GM12864 (cell line): ENCODE measurements at regions not wholly inside any gene's neighbourhood (a gene's known extent, or its start where the extent isn't known, plus 50 kb on each side); places are given as distances from the start of the nearest gene placed in this dataset.
"Not testable (repeated sequence)": the region's sequence is repeated elsewhere in the genome, so short reads cannot be mapped to it uniquely, and the experiment has no call there.

Source experiments
- DNase-seq: peaks from one replicate; pipeline ENCODE4 v3.0.0-alpha.2; 2011; ENCODE audit warnings: low read depth
- H3K4me3 ChIP-seq: 2 replicates; pipeline ENCODE4 v1.5.1; 2011; ENCODE audit warnings: mild to moderate bottlenecking, low read depth, low read length, control low read depth
- CTCF ChIP-seq: IDR thresholded peaks from 2 replicates; pipeline ENCODE4 v1.5.1; 2011; ENCODE audit warnings: low read depth, mild to moderate bottlenecking, moderate library complexity, low read length, control low read depth, inconsistent platforms; ENCODE audit errors: missing control alignments

- no peak for DNase-seq
- TF ChIP-seq CTCF = no peak
- no peak overlapping the region for H3K4me3 ChIP-seq
Measured at GRCh38 chr12:113532292-113532691, 60.6 kb upstream of the LHX5 start.

- DNase-seq, H3K4me3 ChIP-seq: not testable (repeated sequence)
Measured at GRCh38 chr12:113531073-113531472, 59.4 kb upstream of the LHX5 start.

GRCh38 chr12:113528606-113529293 lies 57.1 kb upstream of the LHX5 start:
- no peak for TF ChIP-seq CTCF
- no peak for DNase-seq
- H3K4me3 ChIP-seq = no peak overlapping the region

GRCh38 chr12:113525066-113525465 lies 53.4 kb upstream of the LHX5 start:
- no peak for DNase-seq
- no peak for TF ChIP-seq CTCF
- no peak overlapping the region for H3K4me3 ChIP-seq

GRCh38 chr12:113524495-113524894 lies 52.8 kb upstream of the LHX5 start:
- TF ChIP-seq CTCF = no peak
- DNase-seq = no peak
- H3K4me3 ChIP-seq = no peak overlapping the region

- DNase-seq = no peak
- TF ChIP-seq CTCF = no peak
- no peak overlapping the region for H3K4me3 ChIP-seq
Measured at GRCh38 chr12:113521708-113522107, 50.0 kb upstream of the LHX5 start.
